HG03558 (cell line): ENCODE measurements at regions not wholly inside any gene's neighbourhood (a gene's known extent, or its start where the extent isn't known, plus 50 kb on each side); places are given as distances from the start of the nearest gene placed in this dataset.

Experiments
- ATAC-seq: cut with Tn5 transposase; IDR thresholded peaks from one replicate; pipeline ENCODE4 v1.9.1; 2021; ENCODE audit warnings: moderate number of reproducible peaks; ENCODE audit not compliant: unreplicated experiment; ENCODE audit errors: extremely low read depth

DNA sequence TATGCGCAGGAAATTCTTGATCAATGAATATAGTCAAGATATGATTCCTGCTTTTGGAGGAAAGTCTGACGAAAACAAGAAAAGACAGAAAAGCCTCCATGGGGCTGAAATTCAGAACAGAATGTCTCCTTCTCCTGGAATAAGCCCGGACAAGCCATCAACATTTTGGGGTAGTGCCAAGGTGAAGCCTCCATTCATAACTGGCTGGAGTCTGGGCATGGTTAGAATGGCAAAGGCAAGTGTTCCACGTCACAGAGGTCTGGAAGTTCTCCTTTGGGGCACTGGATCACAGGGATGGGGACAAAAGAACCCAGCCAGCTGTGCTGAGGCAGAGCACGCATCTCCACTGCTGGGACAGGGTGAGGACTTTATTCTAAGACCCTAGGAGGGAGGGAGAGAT lies 505.7 kb downstream of the CMPK2 start:
- ATAC-seq: no peak

DNA sequence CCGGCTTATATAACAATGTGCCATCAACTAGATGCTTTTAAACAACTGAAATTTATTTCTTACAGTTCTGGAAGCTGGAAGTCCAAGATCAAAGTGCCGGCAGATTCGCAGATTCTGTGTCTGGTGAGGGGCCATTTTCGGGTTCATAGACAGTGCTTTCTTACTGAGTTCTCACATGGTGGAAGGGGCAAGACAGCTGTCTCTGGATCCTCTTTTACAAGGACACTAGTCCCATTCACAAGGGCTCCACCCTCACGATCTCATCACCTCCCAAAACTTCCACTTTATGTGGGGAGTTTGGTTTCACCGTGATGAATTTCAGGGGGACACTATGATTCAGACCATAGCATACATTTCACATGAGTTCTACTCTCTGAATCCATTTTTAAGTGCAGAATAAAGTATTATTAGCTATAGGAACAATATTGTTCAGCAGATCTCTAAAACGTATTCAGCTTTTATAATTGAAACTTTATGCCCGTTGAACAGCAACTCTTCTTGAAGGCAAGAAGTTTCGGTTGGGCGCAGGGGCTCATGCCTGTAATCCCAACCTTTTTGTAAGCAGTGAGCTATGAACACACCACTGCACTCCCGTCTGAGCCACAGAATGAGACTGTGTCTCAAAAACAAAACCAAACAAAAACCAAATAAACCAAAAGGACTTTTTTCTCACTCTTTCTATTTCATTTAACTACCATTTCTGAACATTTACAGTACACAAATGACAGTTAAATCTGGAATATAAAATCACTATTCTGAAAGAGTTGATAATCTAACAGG lies 502.8 kb downstream of the CMPK2 start:
- ATAC-seq: no peak

- no peak for ATAC-seq
Observed at GRCh38 chr2:6368281-6368680, 497.4 kb downstream of the CMPK2 start.

- ATAC-seq: no peak
Observed at GRCh38 chr2:6369266-6369665, 496.4 kb downstream of the CMPK2 start.

GRCh38 chr2:6370753-6371551 lies 494.8 kb downstream of the CMPK2 start:
- no peak for ATAC-seq

- no peak for ATAC-seq
Observed at GRCh38 chr2:6372317-6372901, 493.3 kb downstream of the CMPK2 start.

DNA sequence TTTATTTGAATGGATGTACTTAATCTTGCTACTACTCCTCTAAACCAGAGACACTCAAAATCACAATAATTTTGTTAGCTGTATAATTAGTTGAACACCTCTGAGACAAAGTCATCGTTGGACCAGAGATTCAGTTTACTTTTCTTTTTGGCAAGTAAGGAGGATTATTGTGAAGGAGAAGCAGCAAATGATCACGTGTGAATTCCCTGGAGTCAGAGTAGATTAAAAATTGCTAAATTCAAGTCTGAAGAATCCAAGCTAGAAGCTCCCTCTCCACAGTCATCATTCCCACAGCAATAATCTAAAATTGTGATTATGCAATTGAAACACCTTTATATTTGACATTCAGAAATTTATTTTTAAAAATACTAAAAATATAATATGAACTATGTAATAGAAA lies 484.4 kb downstream of the CMPK2 start:
- ATAC-seq: no peak

DNA sequence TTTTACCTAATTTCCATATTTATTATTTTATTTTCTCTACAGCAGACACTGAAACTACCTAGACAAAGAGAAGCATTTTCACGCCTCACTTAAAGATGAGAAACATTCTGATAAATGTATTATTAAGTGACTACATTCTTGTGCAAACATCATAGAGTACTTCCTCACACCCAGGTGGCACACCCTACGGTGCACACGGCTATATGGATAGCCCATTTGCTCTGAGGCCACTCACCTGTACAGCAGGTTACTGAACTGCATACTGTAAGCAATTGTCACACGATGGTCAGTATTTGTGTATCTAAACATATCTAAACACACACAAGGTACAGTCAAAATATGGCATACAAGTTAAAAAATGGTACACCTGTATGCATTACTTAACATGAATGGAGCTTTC lies 481.4 kb downstream of the CMPK2 start:
- no peak for ATAC-seq

DNA sequence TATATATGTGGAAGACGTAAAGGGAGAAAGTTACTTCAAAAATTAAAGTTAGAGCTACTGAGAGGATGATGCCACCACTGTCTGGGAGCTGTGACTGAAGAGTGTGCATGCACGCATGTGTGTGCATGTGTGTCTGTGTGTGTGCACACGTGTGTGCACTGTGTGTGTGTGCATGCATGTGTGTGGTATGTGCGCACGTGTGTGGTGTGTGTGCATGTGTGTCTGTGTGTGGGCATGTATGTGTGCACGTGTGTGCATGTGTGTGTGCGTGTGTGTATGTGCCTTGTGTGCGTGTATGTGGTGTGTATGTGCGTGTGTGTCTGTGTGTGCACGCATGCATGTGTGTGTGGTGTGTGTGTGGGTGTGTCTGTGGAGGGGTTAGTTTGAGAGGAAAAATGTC lies 473.4 kb downstream of the CMPK2 start:
- ATAC-seq: no peak

DNA sequence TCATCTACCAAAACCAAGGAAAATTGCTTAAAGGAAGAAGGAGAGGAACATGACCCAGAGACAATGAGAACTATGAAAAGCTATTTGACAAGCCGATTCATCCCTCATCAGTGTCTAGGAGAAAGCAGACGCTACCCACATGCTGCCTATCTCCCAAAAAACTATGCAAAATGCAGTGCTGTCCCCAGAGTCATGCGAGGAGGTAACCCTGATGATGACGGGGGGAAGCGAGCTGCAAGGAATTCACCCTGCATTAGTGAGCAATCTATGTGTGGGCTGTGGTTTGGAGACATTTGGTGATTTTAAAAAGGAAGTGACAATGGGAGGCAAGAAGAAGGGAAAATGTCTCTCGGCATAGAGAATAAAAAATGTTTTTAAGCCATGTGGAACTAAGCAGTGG lies 472.7 kb downstream of the CMPK2 start:
- no peak for ATAC-seq

- no peak for ATAC-seq
Observed at GRCh38 chr2:6393819-6394218, 471.9 kb downstream of the CMPK2 start.

DNA sequence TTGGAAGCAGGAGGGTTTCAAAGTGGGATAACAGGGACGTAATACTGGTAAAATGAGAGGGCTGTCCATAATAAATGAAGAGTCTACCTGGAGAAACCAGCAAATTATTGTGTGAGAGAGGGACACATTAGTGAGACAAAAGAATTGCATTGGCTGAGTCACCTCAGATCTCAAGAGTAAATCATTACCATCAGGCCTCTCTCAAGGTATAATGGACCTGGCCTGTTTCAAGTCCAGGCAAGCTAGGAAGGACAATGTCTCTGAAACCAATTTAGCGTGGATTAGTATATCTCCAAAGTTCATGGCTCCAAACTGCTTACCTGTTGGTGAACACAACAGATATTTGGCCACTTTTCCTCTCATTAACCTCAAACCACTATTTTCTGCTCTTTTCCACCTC lies 471.4 kb downstream of the CMPK2 start:
- no peak for ATAC-seq

- no peak for ATAC-seq
Observed at GRCh38 chr2:6398421-6398820, 467.3 kb downstream of the CMPK2 start.

DNA sequence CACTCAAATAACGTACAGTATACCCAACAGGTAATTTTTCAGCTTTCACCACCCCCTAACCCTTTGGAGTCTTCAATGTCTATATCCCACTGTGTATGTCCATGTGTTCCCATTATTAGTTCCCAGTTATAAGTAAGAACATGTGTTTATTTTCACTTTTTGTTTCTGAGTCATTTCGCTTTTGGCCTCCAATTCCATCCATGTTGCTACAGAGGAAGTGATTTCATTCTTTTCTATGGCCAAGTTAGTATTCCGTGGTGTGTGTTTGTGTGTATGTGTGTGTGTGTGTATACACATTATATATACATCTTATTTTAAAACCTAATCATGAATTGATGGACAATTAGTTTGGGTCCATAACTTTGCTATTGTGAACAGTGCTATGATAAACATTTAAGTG lies 464.4 kb downstream of the CMPK2 start:
- ATAC-seq: no peak

GRCh38 chr2:6408057-6408456 lies 457.6 kb downstream of the CMPK2 start:
- ATAC-seq: no peak

- no peak for ATAC-seq
Observed at GRCh38 chr2:6410313-6410712, 455.4 kb downstream of the CMPK2 start.

DNA sequence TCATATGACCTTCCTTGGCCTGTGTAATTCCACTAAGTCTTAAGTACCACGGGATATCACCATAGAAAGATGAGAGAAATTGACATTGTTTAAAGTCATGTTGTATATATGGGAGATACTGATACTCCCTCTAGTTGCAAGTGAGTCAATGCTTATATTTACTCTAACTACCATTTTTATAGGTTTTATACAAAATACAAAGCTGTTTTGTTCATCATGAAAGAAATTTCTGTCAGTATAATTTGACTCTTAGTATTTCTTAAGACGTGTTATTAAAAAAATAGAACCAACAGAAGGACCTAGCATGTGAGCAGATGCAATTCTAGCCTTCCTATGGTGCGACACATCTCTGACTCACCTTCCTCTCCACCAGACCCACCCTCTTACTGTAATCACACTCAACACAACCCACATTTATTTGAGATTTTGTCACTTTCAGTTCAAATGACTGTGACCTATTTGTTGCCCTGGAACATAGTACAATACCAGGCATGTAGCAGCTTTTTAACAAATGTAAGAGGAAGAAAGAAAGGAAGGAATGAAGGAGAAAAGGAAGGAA lies 453.1 kb downstream of the CMPK2 start:
- ATAC-seq: no peak

GRCh38 chr2:6417050-6417449 lies 448.7 kb downstream of the CMPK2 start:
- ATAC-seq: no peak

- no peak for ATAC-seq
Observed at GRCh38 chr2:6418291-6418690, 447.4 kb downstream of the CMPK2 start.

DNA sequence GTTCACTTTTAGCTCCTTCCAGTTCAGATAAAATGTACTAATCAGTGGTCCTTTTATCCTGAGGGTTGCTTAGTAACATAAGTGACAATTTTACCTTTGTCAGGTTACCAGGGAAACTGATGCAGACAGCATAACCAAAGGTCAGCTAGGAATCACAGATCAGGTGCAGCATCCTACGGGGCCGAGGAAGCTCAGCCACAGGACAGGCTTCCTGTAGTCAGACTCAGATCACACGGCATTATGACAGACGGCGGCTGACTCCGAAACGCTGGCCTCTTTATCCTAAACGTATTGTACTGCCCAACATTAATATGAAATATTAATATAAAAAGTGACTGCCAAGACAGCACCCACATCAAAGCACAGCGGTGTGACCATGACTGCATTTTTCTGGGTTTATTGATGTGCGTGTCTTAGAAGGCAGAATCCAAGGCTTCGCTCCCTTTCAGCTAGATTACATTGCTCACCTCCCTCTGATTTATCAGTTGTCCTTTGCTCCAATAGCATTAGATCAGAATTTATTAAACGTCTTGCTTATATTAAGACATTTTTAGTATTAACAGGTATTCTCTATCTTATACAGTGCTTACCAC lies 444.5 kb downstream of the CMPK2 start:
- no peak for ATAC-seq

DNA sequence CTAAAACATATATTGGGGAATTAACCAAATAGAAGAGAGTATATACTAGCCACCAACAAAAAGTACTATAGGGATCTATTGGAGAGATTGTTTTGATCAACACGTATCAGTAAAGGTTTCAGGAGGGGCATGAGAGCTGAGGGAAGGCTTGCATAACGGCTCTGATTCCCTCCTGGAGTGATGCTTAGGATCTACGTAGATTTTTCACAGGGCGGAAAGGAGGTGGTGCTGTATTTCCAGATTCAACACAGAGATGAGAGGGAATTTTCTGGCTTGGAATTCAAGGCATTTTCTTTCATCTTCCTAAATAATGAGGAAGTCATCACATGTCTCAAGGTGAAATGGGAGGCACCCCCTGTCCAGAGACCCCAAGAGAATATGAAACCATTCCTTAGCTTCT lies 443.8 kb downstream of the CMPK2 start:
- no peak for ATAC-seq
